Skeletal muscle satellite cell (primary cell): ENCODE measurements at regions not wholly inside any gene's neighbourhood (a gene's known extent, or its start where the extent isn't known, plus 50 kb on each side); places are given as distances from the start of the nearest gene placed in this dataset.
A peak's percentile ranks its signal among the peaks of the same experiment; 100 is the strongest.

Experiments used
- H3K27me3 ChIP-seq: 2 replicates; pipeline ENCODE4 v1.7.0; 2013; ENCODE audit warnings: low read length; ENCODE audit not compliant: control insufficient read depth, insufficient read depth
- H3K36me3 ChIP-seq: 2 replicates; pipeline ENCODE4 v1.7.0; 2013; ENCODE audit warnings: mild to moderate bottlenecking, control low read depth, low read length; ENCODE audit not compliant: insufficient read depth
- H3K4me1 ChIP-seq: 2 replicates; pipeline ENCODE4 v1.7.0; 2013; ENCODE audit warnings: low read length; ENCODE audit not compliant: control insufficient read depth, insufficient read depth
- H3K4me2 ChIP-seq: 2 replicates; pipeline ENCODE4 v1.7.0; 2013; ENCODE audit warnings: mild to moderate bottlenecking, low read length
- H3K4me3 ChIP-seq: 2 replicates; pipeline ENCODE4 v1.7.0; 2013; ENCODE audit warnings: low read length
- H3K9ac ChIP-seq: 2 replicates; pipeline ENCODE4 v1.7.0; 2013; ENCODE audit warnings: mild to moderate bottlenecking, low read depth, low read length, moderate library complexity
- H3K9me3 ChIP-seq: replicated peaks from 2 replicates; pipeline ENCODE4 v1.7.0; 2013; ENCODE audit warnings: mild to moderate bottlenecking, control low read depth, low read length

DNA sequence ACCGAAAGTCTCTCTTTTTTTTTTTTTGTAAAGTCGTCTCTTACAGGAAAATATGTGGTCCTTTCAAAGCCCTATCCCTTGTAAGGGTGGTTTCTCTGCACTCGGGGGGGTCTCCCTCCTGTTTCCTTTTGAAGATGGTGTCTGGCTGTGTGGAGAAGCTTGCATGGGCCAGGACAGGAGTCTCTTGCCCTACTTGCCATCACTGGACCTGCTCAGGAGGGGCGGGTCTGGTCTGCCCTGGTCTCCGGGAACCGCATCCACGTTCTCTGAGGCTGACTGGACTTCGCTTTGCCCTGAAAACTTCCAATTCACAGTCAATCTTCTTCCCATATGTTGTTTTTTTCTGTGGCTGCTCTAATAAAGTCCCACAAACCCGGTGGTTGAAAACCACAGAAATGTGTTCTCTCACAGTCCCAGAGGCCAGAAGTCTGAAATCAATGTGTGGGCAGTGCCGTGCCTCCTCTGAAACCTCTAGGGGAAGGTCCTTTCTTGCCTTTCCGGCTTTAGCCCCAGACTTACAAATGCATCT lies 92.9 kb upstream of the IER5L start:
- Histone ChIP-seq H3K4me1 (peaks cover 11% of the 10 kb centered on the region), H3K36me3 (no peaks in the 10 kb centered on the region), H3K9ac (no peak overlapping the region), H3K4me2 (no peak overlapping the region), H3K9me3 (no peaks in the 10 kb centered on the region), H3K4me3 (no peak overlapping the region), H3K27me3 (peaks cover 46% of the 10 kb centered on the region)

DNA sequence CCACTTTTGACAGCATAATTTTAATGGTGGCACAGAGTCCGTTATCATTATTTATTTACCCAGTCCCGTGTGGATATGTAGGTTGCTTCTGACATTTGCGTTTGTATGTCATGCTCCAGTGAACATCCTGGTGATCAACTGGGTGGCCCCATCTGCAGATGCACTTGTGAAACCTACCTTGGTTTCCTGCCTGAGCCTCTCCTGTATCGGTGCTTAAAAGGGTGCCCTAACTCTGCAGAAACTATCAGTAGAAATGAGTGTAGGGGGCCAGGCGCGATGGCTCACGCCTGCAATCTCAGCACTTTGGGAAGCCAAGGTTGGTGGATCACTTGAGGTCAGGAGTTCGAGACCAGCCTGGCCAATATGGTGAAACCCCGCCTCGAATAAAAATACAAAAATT lies 92.1 kb upstream of the IER5L start:
- Histone ChIP-seq H3K4me2 (no peak overlapping the region), H3K27me3 (peaks cover 43% of the 10 kb centered on the region), H3K4me1 (peaks cover 11% of the 10 kb centered on the region), H3K36me3 (no peaks in the 10 kb centered on the region), H3K4me3 (no peak overlapping the region), H3K9me3 (no peaks in the 10 kb centered on the region), H3K9ac (no peak overlapping the region)

DNA sequence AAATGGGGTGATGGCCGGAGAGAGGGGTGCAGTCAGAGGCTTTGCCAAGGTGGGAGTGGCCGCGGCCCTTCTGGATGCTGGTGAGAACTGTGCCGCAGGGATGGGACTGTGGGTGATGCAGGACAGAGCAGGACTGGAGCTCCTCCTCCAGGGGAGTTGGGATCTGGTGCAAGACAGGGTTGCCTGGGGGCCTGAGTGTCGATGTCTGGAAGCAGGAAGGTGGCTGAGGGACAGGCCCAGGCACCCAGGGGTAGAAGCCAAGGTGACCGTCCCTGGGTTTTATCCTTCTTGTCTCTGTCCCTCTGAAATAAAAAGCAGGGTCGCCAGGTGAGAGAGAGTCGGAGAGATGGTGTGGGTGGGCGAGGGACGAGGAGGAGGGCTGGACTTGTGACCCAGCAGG lies 89.1 kb upstream of the IER5L start:
- H3K36me3 ChIP-seq: no peaks in the 10 kb centered on the region
- no peak overlapping the region for H3K9ac ChIP-seq
- H3K9me3 ChIP-seq: no peaks in the 10 kb centered on the region
- peaks cover 39% of the 10 kb centered on the region for H3K27me3 ChIP-seq
- no peak overlapping the region for H3K4me2 ChIP-seq
- H3K4me1 ChIP-seq: peaks cover 11% of the 10 kb centered on the region
- H3K4me3 ChIP-seq: no peak overlapping the region

DNA sequence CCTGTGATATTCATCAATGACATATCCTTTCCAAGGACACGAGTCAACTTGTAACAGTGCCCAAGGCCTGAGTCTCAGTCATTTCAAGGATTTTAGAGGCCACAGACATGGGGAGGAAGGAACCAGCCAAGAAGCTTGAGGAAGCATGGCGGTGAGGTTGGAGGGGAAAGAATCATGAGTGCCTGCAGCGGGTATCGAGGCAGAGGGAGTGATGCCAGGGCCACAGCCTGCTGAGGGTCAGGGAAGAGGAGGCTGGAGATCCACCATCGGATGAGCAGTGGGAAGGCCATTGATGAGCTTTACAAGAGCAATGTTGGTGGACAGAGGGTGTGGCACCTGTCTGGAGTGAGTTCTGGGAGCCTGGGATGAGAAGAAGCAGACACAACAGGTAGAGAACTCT lies 88.5 kb upstream of the IER5L start:
- Histone ChIP-seq H3K27me3 (peaks cover 41% of the 10 kb centered on the region), H3K4me2 (no peak overlapping the region), H3K4me1 (peaks cover 9% of the 10 kb centered on the region), H3K9me3 (no peaks in the 10 kb centered on the region), H3K36me3 (no peaks in the 10 kb centered on the region), H3K4me3 (no peak overlapping the region), H3K9ac (no peak overlapping the region)

DNA sequence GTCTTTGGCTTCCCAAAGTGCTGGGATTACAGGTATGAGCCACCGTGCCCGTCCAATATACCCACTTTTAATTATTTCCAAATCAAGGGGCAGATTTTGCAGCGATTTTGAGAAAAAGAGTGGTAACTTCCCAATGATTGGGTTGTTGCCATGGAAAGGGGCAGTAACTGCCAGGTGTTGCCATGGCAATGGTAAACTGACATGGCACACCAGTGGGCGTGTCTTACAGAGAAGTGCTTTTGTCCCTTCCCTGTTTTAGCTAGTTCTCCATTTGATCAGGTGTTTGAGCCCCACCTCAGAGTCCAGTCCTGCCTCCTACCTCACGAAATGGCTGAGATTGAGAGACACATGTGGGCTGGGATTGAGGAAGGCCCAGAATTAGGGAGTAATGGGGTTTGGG lies 86.3 kb upstream of the IER5L start:
- Histone ChIP-seq H3K27me3 (peaks cover 50% of the 10 kb centered on the region), H3K9ac (no peak overlapping the region), H3K36me3 (no peaks in the 10 kb centered on the region), H3K9me3 (no peaks in the 10 kb centered on the region), H3K4me1 (no peaks in the 10 kb centered on the region), H3K4me3 (no peak overlapping the region), H3K4me2 (no peak overlapping the region)

DNA sequence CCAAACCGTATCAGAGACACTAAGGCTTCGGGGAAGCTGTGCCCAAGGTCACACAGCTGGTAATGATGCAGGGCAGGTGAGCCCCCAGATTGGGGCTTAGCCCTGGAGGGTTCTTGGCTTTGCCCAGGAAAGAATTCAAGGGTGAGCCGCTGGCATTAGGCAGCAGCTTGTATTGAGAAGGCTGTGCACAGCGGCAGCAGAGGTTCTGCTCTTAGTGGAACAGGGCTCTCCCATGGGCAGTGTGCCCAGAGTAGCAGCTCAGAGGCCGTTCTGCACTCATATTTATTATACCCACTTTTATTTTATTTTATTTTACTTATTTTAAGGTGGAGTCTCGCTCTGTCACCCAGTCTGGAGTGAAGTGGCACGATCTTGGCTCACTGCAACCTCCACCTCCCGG lies 85.8 kb upstream of the IER5L start:
- Histone ChIP-seq H3K27me3 (peaks cover 55% of the 10 kb centered on the region), H3K4me1 (peaks cover 4% of the 10 kb centered on the region), H3K36me3 (no peaks in the 10 kb centered on the region), H3K4me3 (no peak overlapping the region), H3K9me3 (no peaks in the 10 kb centered on the region), H3K9ac (no peak overlapping the region), H3K4me2 (no peak overlapping the region)

DNA sequence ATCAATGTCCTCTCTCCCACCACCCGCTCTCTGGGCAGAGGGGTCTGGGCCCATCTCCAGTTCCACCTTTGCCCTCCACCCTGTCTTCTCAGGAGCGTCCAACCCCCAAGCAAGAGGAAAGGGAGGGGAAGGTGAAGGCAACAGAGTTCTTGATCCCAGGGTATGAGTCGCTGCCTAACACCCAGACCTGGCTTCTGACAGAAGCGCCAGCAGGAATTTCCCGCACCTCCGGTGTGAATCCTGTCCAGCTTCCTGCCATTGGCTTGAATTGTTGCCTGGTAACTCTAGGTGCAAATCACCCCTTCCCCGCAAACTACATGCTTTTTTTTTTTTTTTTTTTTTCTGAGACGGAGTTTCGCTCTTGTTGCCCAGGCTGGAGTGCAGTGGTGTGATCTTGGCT lies 84.2 kb upstream of the IER5L start:
- Histone ChIP-seq H3K4me3 (no peak overlapping the region), H3K27me3 (peaks cover 63% of the 10 kb centered on the region), H3K4me2 (no peak overlapping the region), H3K9ac (no peak overlapping the region), H3K9me3 (no peaks in the 10 kb centered on the region), H3K36me3 (no peaks in the 10 kb centered on the region), H3K4me1 (peaks cover 8% of the 10 kb centered on the region)

DNA sequence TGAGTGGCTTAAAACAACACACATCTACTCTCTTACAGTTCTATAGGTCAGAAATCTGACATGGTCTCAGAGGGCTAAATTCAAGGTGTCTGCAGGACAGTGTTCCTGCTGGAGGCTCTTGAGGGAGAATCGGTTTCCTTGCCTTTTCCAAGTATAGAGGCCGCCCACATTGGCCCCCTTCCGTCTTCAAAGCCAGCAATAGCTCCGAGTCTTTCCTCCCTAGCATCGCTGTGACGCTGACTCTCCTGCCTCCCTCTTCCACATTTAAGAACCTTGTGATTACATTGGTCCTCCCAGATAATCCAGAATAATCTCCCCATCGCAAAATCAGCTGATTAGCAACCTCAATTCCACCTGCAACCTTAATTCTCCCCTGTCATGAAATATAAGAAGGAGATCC lies 81.3 kb upstream of the IER5L start:
- peaks cover 67% of the 10 kb centered on the region for H3K27me3 ChIP-seq
- no peaks in the 10 kb centered on the region for H3K36me3 ChIP-seq
- no peak overlapping the region for H3K9ac ChIP-seq
- H3K4me2 ChIP-seq: no peak overlapping the region
- no peak overlapping the region for H3K4me3 ChIP-seq
- no peaks in the 10 kb centered on the region for H3K9me3 ChIP-seq
- peaks cover 8% of the 10 kb centered on the region for H3K4me1 ChIP-seq

DNA sequence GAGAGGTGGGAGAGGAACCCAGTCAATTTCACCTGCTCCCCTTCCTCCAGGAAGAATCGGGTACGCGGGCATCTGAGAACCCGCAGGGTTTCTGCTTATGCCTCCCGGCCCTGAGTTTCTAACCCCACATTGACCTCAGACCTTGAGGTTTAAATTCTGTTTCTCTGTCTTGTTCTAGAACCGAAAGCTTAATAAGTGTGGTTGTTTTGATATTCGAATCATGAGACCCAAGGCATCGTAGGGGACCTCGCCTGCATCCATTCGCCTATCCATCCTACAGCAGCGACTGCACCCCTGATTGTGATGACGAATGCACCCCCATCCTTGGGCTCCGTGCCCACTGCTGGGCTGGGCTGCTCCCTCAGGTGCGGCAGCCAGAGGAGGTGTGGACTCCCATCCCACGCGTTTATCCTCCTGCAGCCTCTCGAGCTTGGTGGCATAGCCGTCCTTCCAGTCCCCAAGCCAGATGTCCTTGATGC lies 80.8 kb upstream of the IER5L start:
- Histone ChIP-seq H3K9ac (no peak overlapping the region), H3K9me3 (no peaks in the 10 kb centered on the region), H3K36me3 (no peaks in the 10 kb centered on the region), H3K4me3 (peak overlapping the region; percentile 46), H3K4me2 (peak overlapping the region; percentile 67), H3K4me1 (peaks cover 13% of the 10 kb centered on the region), H3K27me3 (peaks cover 72% of the 10 kb centered on the region)

DNA sequence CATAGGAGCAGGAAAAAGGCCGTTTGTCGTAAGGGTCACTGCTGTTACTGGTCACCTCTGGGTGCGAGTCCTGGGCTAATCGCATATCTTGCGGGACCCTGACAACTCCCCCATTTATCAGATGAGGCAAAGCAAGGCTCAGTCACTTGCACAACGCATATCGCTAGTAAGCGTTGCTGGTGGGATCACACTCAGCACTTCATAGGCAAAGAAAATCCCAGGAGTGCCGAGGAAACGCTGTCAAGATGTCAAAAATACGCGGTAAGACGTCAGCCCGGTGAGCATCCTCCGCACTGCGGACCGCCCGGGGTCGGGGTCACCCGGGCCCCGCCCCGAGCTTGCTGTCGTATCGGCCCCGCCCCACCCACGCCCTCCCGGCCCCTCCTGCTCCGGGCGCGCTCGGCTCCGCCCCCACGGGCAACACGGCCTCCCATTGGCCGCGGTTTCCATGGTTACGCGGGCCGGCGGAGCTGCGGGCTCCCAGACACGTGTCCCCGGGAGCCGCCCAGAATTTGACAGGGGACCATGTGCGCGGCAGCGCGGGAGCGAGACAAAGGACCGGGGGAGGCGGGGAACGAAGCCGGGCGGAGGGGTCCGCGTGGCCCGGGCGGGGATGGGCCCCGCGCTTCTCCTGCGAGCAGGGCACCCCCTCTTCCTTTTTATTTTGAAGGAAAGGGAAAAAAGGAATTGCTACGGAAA lies 80.2 kb upstream of the IER5L start:
- Histone ChIP-seq H3K4me2 (peak overlapping the region; percentile 67), H3K9ac (no peak overlapping the region), H3K4me1 (peaks cover 13% of the 10 kb centered on the region), H3K36me3 (no peaks in the 10 kb centered on the region), H3K4me3 (peak overlapping the region; percentile 46), H3K27me3 (peaks cover 72% of the 10 kb centered on the region), H3K9me3 (no peaks in the 10 kb centered on the region)

DNA sequence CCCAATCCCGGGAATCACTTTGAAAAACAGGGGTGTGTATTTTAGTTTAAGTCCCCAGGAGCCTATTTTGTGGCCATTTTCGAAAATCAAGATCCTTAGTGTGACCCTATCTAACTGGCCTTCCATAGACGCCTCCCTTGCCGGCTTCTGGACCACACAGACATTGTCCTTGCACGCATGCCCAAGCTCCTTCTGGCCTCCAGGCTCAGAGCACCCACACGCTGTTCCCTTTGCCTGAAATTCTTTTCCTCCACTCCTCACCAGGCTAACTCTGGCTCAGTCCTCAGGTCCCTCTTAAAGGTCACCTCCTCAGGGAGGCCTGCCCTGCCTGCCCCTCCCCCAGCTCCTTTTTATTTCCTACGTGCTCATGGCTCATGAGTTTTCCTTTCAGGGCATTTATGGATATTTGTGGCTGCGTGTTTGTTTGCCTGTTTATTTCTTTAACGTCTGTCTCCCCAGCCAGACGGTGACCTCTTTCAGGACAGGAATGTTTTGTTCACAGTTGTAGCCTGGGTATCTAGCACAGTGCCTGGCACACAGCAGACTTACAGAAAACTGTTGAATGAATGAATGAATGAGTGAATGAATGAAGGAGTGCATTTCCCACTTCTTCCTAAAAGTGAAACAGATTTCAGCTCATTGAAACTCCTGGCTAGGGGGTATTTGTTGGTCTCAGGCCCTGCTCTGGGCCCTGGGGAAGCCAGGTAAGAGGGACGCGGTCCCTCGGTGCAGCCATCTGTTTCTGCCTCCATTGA lies 79.1 kb upstream of the IER5L start:
- no peak overlapping the region for H3K9ac ChIP-seq
- no peaks in the 10 kb centered on the region for H3K36me3 ChIP-seq
- peaks cover 13% of the 10 kb centered on the region for H3K4me1 ChIP-seq
- peaks cover 65% of the 10 kb centered on the region for H3K27me3 ChIP-seq
- no peaks in the 10 kb centered on the region for H3K9me3 ChIP-seq
- no peak overlapping the region for H3K4me3 ChIP-seq
- no peak overlapping the region for H3K4me2 ChIP-seq
